HL-60 (cell line): ENCODE measurements at regions not wholly inside any gene's neighbourhood (a gene's known extent, or its start where the extent isn't known, plus 50 kb on each side); places are given as distances from the start of the nearest gene placed in this dataset.

Experiments used
- CTCF ChIP-seq: IDR thresholded peaks from one replicate; pipeline ENCODE4 v1.5.1; 2011; ENCODE audit warnings: low read length, control low read depth, inconsistent platforms; ENCODE audit not compliant: insufficient read depth
- POLR2AphosphoS5 ChIP-seq: IDR thresholded peaks from 2 replicates; pipeline ENCODE4 v1.6.1; 2012; ENCODE audit warnings: low read depth

GRCh38 chr17:13865650-13866049, 203.7 kb upstream of the COX10 start:
- no peak for TF ChIP-seq CTCF
- no peak for TF ChIP-seq POLR2AphosphoS5
